Neural cell (in vitro differentiated cells): ENCODE measurements at regions not wholly inside any gene's neighbourhood (a gene's known extent, or its start where the extent isn't known, plus 50 kb on each side); places are given as distances from the start of the nearest gene placed in this dataset.

Experiments used
- H2AFZ ChIP-seq: fragments of 200-600, 300-800 bp; sonication (generic), shearing (Covaris generic); 2 replicates; pipeline ENCODE4 v1.6.0; 2014; ENCODE audit warnings: low read depth, mild to moderate bottlenecking, antibody characterized with exemption, low read length, moderate library complexity
- H3F3A ChIP-seq: fragments of 200-600 bp; shearing (Covaris generic); 2 replicates; pipeline ENCODE4 v1.6.1; 2016; ENCODE audit warnings: mild to moderate bottlenecking, moderate library complexity, mixed read lengths, antibody characterized with exemption, low read length; ENCODE audit not compliant: insufficient read depth, poor library complexity, severe bottlenecking
- H3K27ac ChIP-seq: fragments of 200-600, 300-800 bp; sonication (generic), shearing (Covaris generic); 2 replicates; pipeline ENCODE4 v1.5.1; 2014; ENCODE audit warnings: mild to moderate bottlenecking, low read length, moderate library complexity
- H3K27me3 ChIP-seq: fragments of 300-800, 200-600 bp; sonication (generic), shearing (Covaris generic); 2 replicates; pipeline ENCODE4 v1.6.0; 2014; ENCODE audit warnings: mild to moderate bottlenecking, low read depth, low read length, moderate library complexity; ENCODE audit not compliant: insufficient read depth
- H3K36me3 ChIP-seq: fragments of 300-800, 200-600 bp; sonication (generic), shearing (Covaris generic); 2 replicates; pipeline ENCODE4 v1.5.1; 2014; ENCODE audit warnings: mild to moderate bottlenecking, antibody characterized with exemption, low read length, moderate library complexity; ENCODE audit not compliant: insufficient read depth
- H3K4me2 ChIP-seq: fragments of 300-800, 200-600 bp; sonication (generic), shearing (Covaris generic); 2 replicates; pipeline ENCODE4 v1.6.0; 2014; ENCODE audit warnings: mild to moderate bottlenecking, low read length
- H3K4me3 ChIP-seq: fragments of 300-800, 200-600 bp; sonication (generic), shearing (Covaris generic); 2 replicates; pipeline ENCODE4 v1.5.1; 2014; ENCODE audit warnings: mild to moderate bottlenecking, low read length, moderate library complexity
- H3K79me2 ChIP-seq: fragments of 200-600 bp; shearing (Covaris generic); replicated peaks from 2 replicates; pipeline ENCODE4 v1.6.0; 2014; ENCODE audit warnings: mild to moderate bottlenecking, low read length, moderate library complexity; ENCODE audit not compliant: insufficient read depth
- H3K9ac ChIP-seq: fragments of 300-800, 200-600 bp; sonication (generic), shearing (Covaris generic); 2 replicates; pipeline ENCODE4 v1.6.1; 2016; ENCODE audit warnings: mild to moderate bottlenecking, low read length, mixed read lengths
- H3K9me2 ChIP-seq: fragments of 200-600 bp; shearing (Covaris generic); 2 replicates; pipeline ENCODE4 v1.6.1; 2016; ENCODE audit warnings: mild to moderate bottlenecking, low read length, mixed read lengths; ENCODE audit not compliant: insufficient read depth
- H3K9me3 ChIP-seq: fragments of 200-600, 300-800 bp; sonication (generic), shearing (Covaris generic); 2 replicates; pipeline ENCODE4 v1.6.1; 2016; ENCODE audit warnings: mild to moderate bottlenecking, mixed run types, low read length, moderate library complexity, mixed read lengths
- H4K20me1 ChIP-seq: fragments of 200-600 bp; shearing (Covaris generic); 2 replicates; pipeline ENCODE4 v1.6.1; 2016; ENCODE audit warnings: mild to moderate bottlenecking, mixed run types; ENCODE audit not compliant: insufficient read depth
- EP300 ChIP-seq: fragments of 450-650 bp; conservative IDR thresholded peaks from 2 replicates; pipeline ENCODE4 v1.6.1; 2014; ENCODE audit warnings: antibody characterized with exemption, mild to moderate bottlenecking, moderate library complexity; ENCODE audit not compliant: poor library complexity, severe bottlenecking
- EZH2 ChIP-seq: fragments of 200-600, 300-800 bp; shearing (Covaris generic), sonication (generic); IDR thresholded peaks from 2 replicates; pipeline ENCODE4 v1.6.1; 2014; ENCODE audit warnings: antibody characterized with exemption, low read length, borderline replicate concordance, mild to moderate bottlenecking; ENCODE audit not compliant: insufficient read depth, poor library complexity, severe bottlenecking
- MXI1 ChIP-seq: fragments of 450-650 bp; conservative IDR thresholded peaks from 2 replicates; pipeline ENCODE4 v1.6.1; 2014; ENCODE audit warnings: antibody characterized with exemption, mild to moderate bottlenecking; ENCODE audit not compliant: poor library complexity, severe bottlenecking
- POLR2AphosphoS5 ChIP-seq: IDR thresholded peaks from 2 replicates; pipeline ENCODE4 v1.6.1; 2012
- RAD21 ChIP-seq: fragments of 450-650 bp; conservative IDR thresholded peaks from 2 replicates; pipeline ENCODE4 v1.6.1; 2014; ENCODE audit warnings: antibody characterized with exemption, mild to moderate bottlenecking, moderate library complexity
- SMC3 ChIP-seq: fragments of 450-650 bp; conservative IDR thresholded peaks from 2 replicates; pipeline ENCODE4 v1.6.1; 2014; ENCODE audit warnings: antibody characterized with exemption, mild to moderate bottlenecking, moderate library complexity; ENCODE audit not compliant: poor library complexity
- TAF1 ChIP-seq: IDR thresholded peaks from 2 replicates; pipeline ENCODE4 v1.6.1; 2012; ENCODE audit warnings: low read depth
- TF ChIP-seq, protein P1 (sequence below): IDR thresholded peaks from 2 replicates; pipeline ENCODE4 v1.6.1; 2012; ENCODE audit warnings: borderline replicate concordance
- TF ChIP-seq, protein P2 (sequence below): fragments of 450-650 bp; IDR thresholded peaks from 2 replicates; pipeline ENCODE4 v1.5.1; 2014; ENCODE audit warnings: antibody characterized with exemption, mild to moderate bottlenecking, moderate library complexity; ENCODE audit not compliant: poor library complexity, severe bottlenecking

GRCh38 chr2:129293326-129293725 is 686.1 kb upstream of the RAB6C start:
- H3K4me2 ChIP-seq, result no peak overlapping the region
- H3K4me3 ChIP-seq, result no peak overlapping the region
- H3K9me3 ChIP-seq, result no peaks in the 10 kb centered on the region
- no peak overlapping the region for H3K9ac ChIP-seq
- no peaks in the 10 kb centered on the region for H3K9me2 ChIP-seq
- no peaks in the 10 kb centered on the region for H3F3A ChIP-seq
- H3K79me2 ChIP-seq, result no peaks in the 10 kb centered on the region
- TF ChIP-seq EZH2 (no peak), EP300 (no peak), MXI1 (no peak), POLR2AphosphoS5 (no peak), TAF1 (no peak), RAD21 (no peak), SMC3 (no peak)
- TF ChIP-seq, protein P1, sequence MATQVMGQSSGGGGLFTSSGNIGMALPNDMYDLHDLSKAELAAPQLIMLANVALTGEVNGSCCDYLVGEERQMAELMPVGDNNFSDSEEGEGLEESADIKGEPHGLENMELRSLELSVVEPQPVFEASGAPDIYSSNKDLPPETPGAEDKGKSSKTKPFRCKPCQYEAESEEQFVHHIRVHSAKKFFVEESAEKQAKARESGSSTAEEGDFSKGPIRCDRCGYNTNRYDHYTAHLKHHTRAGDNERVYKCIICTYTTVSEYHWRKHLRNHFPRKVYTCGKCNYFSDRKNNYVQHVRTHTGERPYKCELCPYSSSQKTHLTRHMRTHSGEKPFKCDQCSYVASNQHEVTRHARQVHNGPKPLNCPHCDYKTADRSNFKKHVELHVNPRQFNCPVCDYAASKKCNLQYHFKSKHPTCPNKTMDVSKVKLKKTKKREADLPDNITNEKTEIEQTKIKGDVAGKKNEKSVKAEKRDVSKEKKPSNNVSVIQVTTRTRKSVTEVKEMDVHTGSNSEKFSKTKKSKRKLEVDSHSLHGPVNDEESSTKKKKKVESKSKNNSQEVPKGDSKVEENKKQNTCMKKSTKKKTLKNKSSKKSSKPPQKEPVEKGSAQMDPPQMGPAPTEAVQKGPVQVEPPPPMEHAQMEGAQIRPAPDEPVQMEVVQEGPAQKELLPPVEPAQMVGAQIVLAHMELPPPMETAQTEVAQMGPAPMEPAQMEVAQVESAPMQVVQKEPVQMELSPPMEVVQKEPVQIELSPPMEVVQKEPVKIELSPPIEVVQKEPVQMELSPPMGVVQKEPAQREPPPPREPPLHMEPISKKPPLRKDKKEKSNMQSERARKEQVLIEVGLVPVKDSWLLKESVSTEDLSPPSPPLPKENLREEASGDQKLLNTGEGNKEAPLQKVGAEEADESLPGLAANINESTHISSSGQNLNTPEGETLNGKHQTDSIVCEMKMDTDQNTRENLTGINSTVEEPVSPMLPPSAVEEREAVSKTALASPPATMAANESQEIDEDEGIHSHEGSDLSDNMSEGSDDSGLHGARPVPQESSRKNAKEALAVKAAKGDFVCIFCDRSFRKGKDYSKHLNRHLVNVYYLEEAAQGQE, result no peak
- TF ChIP-seq, protein P2, sequence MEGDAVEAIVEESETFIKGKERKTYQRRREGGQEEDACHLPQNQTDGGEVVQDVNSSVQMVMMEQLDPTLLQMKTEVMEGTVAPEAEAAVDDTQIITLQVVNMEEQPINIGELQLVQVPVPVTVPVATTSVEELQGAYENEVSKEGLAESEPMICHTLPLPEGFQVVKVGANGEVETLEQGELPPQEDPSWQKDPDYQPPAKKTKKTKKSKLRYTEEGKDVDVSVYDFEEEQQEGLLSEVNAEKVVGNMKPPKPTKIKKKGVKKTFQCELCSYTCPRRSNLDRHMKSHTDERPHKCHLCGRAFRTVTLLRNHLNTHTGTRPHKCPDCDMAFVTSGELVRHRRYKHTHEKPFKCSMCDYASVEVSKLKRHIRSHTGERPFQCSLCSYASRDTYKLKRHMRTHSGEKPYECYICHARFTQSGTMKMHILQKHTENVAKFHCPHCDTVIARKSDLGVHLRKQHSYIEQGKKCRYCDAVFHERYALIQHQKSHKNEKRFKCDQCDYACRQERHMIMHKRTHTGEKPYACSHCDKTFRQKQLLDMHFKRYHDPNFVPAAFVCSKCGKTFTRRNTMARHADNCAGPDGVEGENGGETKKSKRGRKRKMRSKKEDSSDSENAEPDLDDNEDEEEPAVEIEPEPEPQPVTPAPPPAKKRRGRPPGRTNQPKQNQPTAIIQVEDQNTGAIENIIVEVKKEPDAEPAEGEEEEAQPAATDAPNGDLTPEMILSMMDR, result no peak
- no peak overlapping the region for H3K27ac ChIP-seq
- H3K27me3 ChIP-seq, result no peaks in the 10 kb centered on the region
- H3K36me3 ChIP-seq, result no peaks in the 10 kb centered on the region
- H2AFZ ChIP-seq, result no peak overlapping the region
- H4K20me1 ChIP-seq, result no peaks in the 10 kb centered on the region

DNA sequence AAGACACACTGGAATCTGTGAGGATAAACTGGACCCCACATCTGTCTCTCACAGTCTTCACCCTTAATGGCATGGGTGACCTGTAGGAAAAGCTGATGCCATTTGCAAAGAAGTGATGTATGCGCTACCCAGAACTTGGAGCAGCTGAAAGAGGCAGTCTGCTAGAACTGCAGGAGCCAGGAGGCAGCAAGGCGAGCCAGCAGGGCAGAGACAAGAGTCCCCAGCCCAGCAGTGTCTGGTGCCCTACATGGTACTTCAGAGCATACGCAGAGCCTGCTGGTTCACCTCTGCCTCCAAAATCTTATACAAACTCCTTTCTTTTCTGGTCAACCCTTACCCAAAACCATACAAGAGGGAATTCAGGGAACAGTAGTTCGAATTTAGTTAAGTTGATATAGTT is 683.1 kb upstream of the RAB6C start:
- H2AFZ ChIP-seq, result no peak overlapping the region
- no peak overlapping the region for H3K4me3 ChIP-seq
- no peaks in the 10 kb centered on the region for H3K9me3 ChIP-seq
- H3K36me3 ChIP-seq, result no peaks in the 10 kb centered on the region
- H3K79me2 ChIP-seq, result no peaks in the 10 kb centered on the region
- no peak overlapping the region for H3K4me2 ChIP-seq
- H3K9ac ChIP-seq, result no peak overlapping the region
- no peaks in the 10 kb centered on the region for H4K20me1 ChIP-seq
- no peaks in the 10 kb centered on the region for H3K9me2 ChIP-seq
- no peak overlapping the region for H3K27ac ChIP-seq
- no peak for TF ChIP-seq POLR2AphosphoS5
- TF ChIP-seq, protein P2, result no peak
- no peak for TF ChIP-seq EZH2
- TF ChIP-seq EP300, result no peak
- TF ChIP-seq, protein P1, result no peak
- H3F3A ChIP-seq, result no peaks in the 10 kb centered on the region
- no peaks in the 10 kb centered on the region for H3K27me3 ChIP-seq
